A673 (cell line): ENCODE measurements at regions not wholly inside any gene's neighbourhood (a gene's known extent, or its start where the extent isn't known, plus 50 kb on each side); places are given as distances from the start of the nearest gene placed in this dataset.

Experiments
- BruUV-seq: library from RNA; stranded (reverse); fragments of 400-500 nt; replicated peaks from 2 replicates; lab custom pipeline; 2021; lab: Mats Ljungman, UMichigan
- CTCF ChIA-PET: fragments of 300-600 bp; sonication (Branson Sonifier 250); formaldehyde crosslinking; loops from one replicate; lab custom pipeline; 2022; ENCODE audit warnings: antibody characterized with exemption; lab: Charles Lee
- POLR2A ChIA-PET: fragments of 300-600 bp; sonication (Branson Sonifier 250); formaldehyde crosslinking; loops from one replicate; lab custom pipeline; 2022; ENCODE audit warnings: antibody characterized with exemption; ENCODE audit not compliant: low non-redundant PET; lab: Charles Lee
- DNase-seq: peaks from one replicate; pipeline ENCODE4 v3.0.0-alpha.2; 2015; ENCODE audit warnings: low spot score
- H3K27ac ChIP-seq: fragments of 200-600 bp; sonication (generic); 2 replicates; pipeline ENCODE4 v1.5.1; 2016; ENCODE audit warnings: mixed run types, low read depth, mild to moderate bottlenecking, mixed read lengths, antibody characterized with exemption, low read length; ENCODE audit not compliant: poor library complexity, severe bottlenecking
- H3K27me3 ChIP-seq: fragments of 200-600 bp; sonication (generic); replicated peaks from 2 replicates; pipeline ENCODE4 v1.6.1; 2017; ENCODE audit warnings: mixed run types, low read depth, mild to moderate bottlenecking, mixed read lengths, antibody characterized with exemption, low read length; ENCODE audit not compliant: insufficient read depth, poor library complexity
- H3K36me3 ChIP-seq: fragments of 200-600 bp; sonication (generic); 2 replicates; pipeline ENCODE4 v1.6.1; 2016; ENCODE audit warnings: mixed run types, mild to moderate bottlenecking, mixed read lengths, antibody characterized with exemption, low read length; ENCODE audit not compliant: insufficient read depth, poor library complexity, severe bottlenecking
- H3K4me1 ChIP-seq: fragments of 200-600 bp; sonication (generic); 2 replicates; pipeline ENCODE4 v1.6.1; 2017; ENCODE audit warnings: mixed run types, mild to moderate bottlenecking, mixed read lengths, antibody characterized with exemption, low read length; ENCODE audit not compliant: insufficient read depth, poor library complexity, severe bottlenecking
- H3K4me3 ChIP-seq: fragments of 200-600 bp; sonication (generic); 2 replicates; pipeline ENCODE4 v1.5.1; 2016; ENCODE audit warnings: low read depth, mixed run types, mild to moderate bottlenecking, mixed read lengths, low read length; ENCODE audit not compliant: poor library complexity, severe bottlenecking
- H3K9me3 ChIP-seq: fragments of 200-600 bp; sonication (generic); 2 replicates; pipeline ENCODE4 v1.6.1; 2016; ENCODE audit warnings: mixed run types, low read depth, mild to moderate bottlenecking, mixed read lengths, antibody characterized with exemption, low read length; ENCODE audit not compliant: poor library complexity, severe bottlenecking
- CTCF ChIP-seq: fragments of 300-800, 200-600 bp; sonication (generic); conservative IDR thresholded peaks from 2 replicates; pipeline ENCODE4 v1.5.1; 2017; ENCODE audit warnings: low read depth, mild to moderate bottlenecking, antibody characterized with exemption, low read length, moderate library complexity, mixed read lengths
- EZH2 ChIP-seq: fragments of 200-600 bp; sonication (generic); IDR thresholded peaks from 2 replicates; pipeline ENCODE4 v1.6.1; 2017; ENCODE audit warnings: borderline replicate concordance, low read depth, mild to moderate bottlenecking, mixed read lengths, antibody characterized with exemption, low read length; ENCODE audit not compliant: poor library complexity, severe bottlenecking
- intact Hi-C: fragments of 100-400 bp; cut with micrococcal nuclease; formaldehyde crosslinking; loops from one replicate; pipeline ENCODE4 v1.10.0; 2022; ENCODE audit not compliant: unreplicated experiment

GRCh38 chr2:205887637-205888036, 198.3 kb downstream of the INO80D start:
- ChIA-PET POLR2A (no interaction called here), CTCF (no interaction called here)
- H3K4me1 ChIP-seq = no peaks in the 10 kb centered on the region
- no peaks in the 10 kb centered on the region for H3K27me3 ChIP-seq
- BruUV-seq = no TSS peak
- TF ChIP-seq EZH2 (no peak), CTCF (no peak)
- DNase-seq = no peak
- H3K9me3 ChIP-seq = no peaks in the 10 kb centered on the region
- H3K4me3 ChIP-seq = no peak overlapping the region
- no peaks in the 10 kb centered on the region for H3K36me3 ChIP-seq
- H3K27ac ChIP-seq = no peak overlapping the region
- intact Hi-C loops = loop anchor here (5.0 to 10.0 kb wide), 3 partner anchors 205 to 1743 kb away; partner anchors contain the start of gene NRP2

GRCh38 chr2:205885492-205886099, 200.4 kb downstream of the INO80D start:
- no peak overlapping the region for H3K4me3 ChIP-seq
- H3K36me3 ChIP-seq = no peaks in the 10 kb centered on the region
- H3K27me3 ChIP-seq = no peaks in the 10 kb centered on the region
- no peak overlapping the region for H3K27ac ChIP-seq
- TF ChIP-seq EZH2 (no peak), CTCF (peak; percentile 94)
- DNase-seq = peak; percentile 91
- ChIA-PET CTCF (no interaction called here), POLR2A (no interaction called here)
- no TSS peak for BruUV-seq
- no peaks in the 10 kb centered on the region for H3K4me1 ChIP-seq
- H3K9me3 ChIP-seq = no peaks in the 10 kb centered on the region
- intact Hi-C loops = loop anchor here (1.0 to 10.0 kb wide), 4 partner anchors 119 to 1741 kb away; partner anchors contain the start of gene NRP2

DNA sequence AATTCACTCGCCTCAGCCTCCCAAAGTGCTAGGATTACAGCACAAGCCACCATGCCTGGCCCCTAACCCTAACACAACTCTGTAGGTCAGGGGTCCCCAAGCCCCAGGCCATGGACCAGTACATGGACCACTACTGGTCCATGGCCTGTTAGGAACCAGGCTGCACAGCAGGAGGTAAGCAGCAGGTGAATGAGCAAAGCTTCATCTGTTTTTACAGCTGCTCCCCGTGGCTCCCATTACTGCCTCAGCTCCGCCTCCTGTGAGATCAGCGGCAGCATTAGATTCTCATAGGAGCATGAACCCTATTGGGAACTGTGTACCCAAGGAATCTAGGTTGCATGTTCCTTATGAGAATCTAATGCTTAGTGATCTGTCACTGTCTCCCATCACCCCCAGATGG, 201.7 kb downstream of the NRP2 start:
- ChIA-PET POLR2A (no interaction called here), CTCF (no interaction called here)
- intact Hi-C loops = loop anchor here (10.0 kb wide), 2 partner anchors 1559 to 1739 kb away; no protein-coding TSS in a partner anchor

More for the DNA sequence above, 201.7 kb downstream of the NRP2 start:
- Histone ChIP-seq H3K4me1 (no peaks in the 10 kb centered on the region), H3K36me3 (no peaks in the 10 kb centered on the region), H3K9me3 (no peaks in the 10 kb centered on the region), H3K27ac (no peak overlapping the region), H3K27me3 (no peaks in the 10 kb centered on the region), H3K4me3 (no peak overlapping the region)
- no TSS peak for BruUV-seq
- TF ChIP-seq CTCF (no peak), EZH2 (no peak)
- no peak for DNase-seq
